H1 (cell line): ENCODE measurements at regions not wholly inside any gene's neighbourhood (a gene's known extent, or its start where the extent isn't known, plus 50 kb on each side); places are given as distances from the start of the nearest gene placed in this dataset.

Source experiments
- CTCF ChIA-PET: fragments of 300-600 bp; sonication (Branson Sonifier 250); formaldehyde crosslinking; loops from one replicate; lab custom pipeline; 2021; ENCODE audit not compliant: partially characterized antibody; lab: Charles Lee
- POLR2A ChIA-PET: fragments of 300-600 bp; sonication (Branson Sonifier 250); formaldehyde crosslinking; loops from one replicate; lab custom pipeline; 2021; ENCODE audit warnings: inconsistent platforms; ENCODE audit not compliant: partially characterized antibody; lab: Charles Lee
- DNase-seq, 2 experiments: peaks; one replicate each; pipeline versions ENCODE4 v3.0.0 to v3.0.0-alpha.2; 2010 to 2022; ENCODE audit warnings: low spot score in 2 of 2, low read depth in 1 of 2, mixed read lengths in 1 of 2
- FAIRE-seq: peaks from 2 replicates; lab custom pipeline; 2011; peaks lifted over from hg19 to GRCh38; lab: Jason Lieb, UNC
- H2AFZ ChIP-seq: 2 replicates; pipeline ENCODE4 v1.8.1; 2012; ENCODE audit warnings: low read length, inconsistent platforms
- H2AK5ac ChIP-seq: 2 replicates; pipeline ENCODE4 v1.6.1; 2013; ENCODE audit warnings: low read depth, low read length
- H2BK120ac ChIP-seq: replicated peaks from 2 replicates; pipeline ENCODE3; 2013; ENCODE audit warnings: low read depth, low read length, inconsistent platforms
- H2BK12ac ChIP-seq: 2 replicates; pipeline ENCODE4 v1.6.1; 2013; ENCODE audit warnings: low read depth, low read length
- H2BK15ac ChIP-seq: 2 replicates; pipeline ENCODE4 v1.6.1; 2013; ENCODE audit warnings: low read length
- H2BK20ac ChIP-seq: 2 replicates; pipeline ENCODE4 v1.6.1; 2013; ENCODE audit warnings: low read length
- H2BK5ac ChIP-seq: 2 replicates; pipeline ENCODE4 v1.6.1; 2013; ENCODE audit warnings: low read depth, low read length
- H3K14ac ChIP-seq: 2 replicates; pipeline ENCODE4 v1.6.1; 2013; ENCODE audit warnings: inconsistent platforms; ENCODE audit not compliant: insufficient read length
- H3K18ac ChIP-seq: 2 replicates; pipeline ENCODE4 v1.6.1; 2013; ENCODE audit warnings: low read length; ENCODE audit errors: extremely low read depth
- H3K23ac ChIP-seq: 2 replicates; pipeline ENCODE4 v1.6.1; 2013; ENCODE audit warnings: inconsistent platforms; ENCODE audit not compliant: insufficient read length
- H3K23me2 ChIP-seq: 2 replicates; pipeline ENCODE4 v1.6.1; 2013; ENCODE audit warnings: low read depth, low read length
- H3K27ac ChIP-seq: 2 replicates; pipeline ENCODE4 v1.6.1; 2011; ENCODE audit warnings: low read depth, low read length, inconsistent platforms
- H3K27me3 ChIP-seq, 4 experiments: replicated peaks in 1 of 4; 1 replicate in 1 of 4; 2 replicates in 3 of 4; pipeline versions ENCODE4 v1.6.1 to v1.8.1; 2011 to 2013; ENCODE audit warnings: low read length in 3 of 4, mild to moderate bottlenecking in 3 of 4, inconsistent platforms in 2 of 4, mixed read lengths in 2 of 4, moderate library complexity in 1 of 4; ENCODE audit not compliant: control insufficient read depth in 3 of 4, insufficient read depth in 3 of 4; ENCODE audit errors: extremely low read depth in 1 of 4
- H3K36me3 ChIP-seq, 4 experiments: 2 replicates each; pipeline versions ENCODE4 v1.6.1 to v1.8.1; 2011 to 2013; ENCODE audit warnings: mild to moderate bottlenecking in 4 of 4, low read length in 3 of 4, moderate library complexity in 2 of 4, control low read depth in 1 of 4, inconsistent platforms in 1 of 4; ENCODE audit not compliant: insufficient read depth in 4 of 4, control insufficient read depth in 2 of 4
- H3K4ac ChIP-seq: replicated peaks from 2 replicates; pipeline ENCODE3; 2013; ENCODE audit warnings: low read length, low read depth, mixed read lengths, inconsistent platforms; ENCODE audit not compliant: insufficient read length
- H3K4me1 ChIP-seq, 4 experiments: replicated peaks in 1 of 4; 1 replicate in 1 of 4; 2 replicates in 3 of 4; pipeline versions ENCODE4 v1.6.1 to v1.8.1; 2011 to 2013; ENCODE audit warnings: low read length in 3 of 4, inconsistent platforms in 2 of 4, mixed read lengths in 1 of 4; ENCODE audit not compliant: insufficient read depth in 4 of 4, control insufficient read depth in 3 of 4
- H3K4me2 ChIP-seq, 2 experiments: 2 replicates each; pipeline versions ENCODE4 v1.6.1 to v1.8.1; 2011 to 2013; ENCODE audit warnings: low read depth in 2 of 2, low read length in 2 of 2, control low read depth in 1 of 2, inconsistent platforms in 1 of 2, mild to moderate bottlenecking in 1 of 2; ENCODE audit not compliant: insufficient read depth in 1 of 2
- H3K4me3 ChIP-seq, 4 experiments: fragments of 200-600, 300-600 bp in 1 of 4; sonication (generic), shearing (Covaris generic), sonication (Bioruptor Twin) in 1 of 4; 2 replicates each; pipeline versions ENCODE4 v1.5.1 to v1.8.1; 2011 to 2016; ENCODE audit warnings: low read length in 4 of 4, low read depth in 3 of 4, control low read depth in 2 of 4, inconsistent platforms in 2 of 4, mild to moderate bottlenecking in 2 of 4, mixed read lengths in 1 of 4, moderate library complexity in 1 of 4; ENCODE audit not compliant: insufficient read depth in 2 of 4; ENCODE audit errors: extremely low read depth in 1 of 4
- H3K56ac ChIP-seq: replicated peaks from 2 replicates; pipeline ENCODE3; 2013; ENCODE audit warnings: low read depth, mild to moderate bottlenecking, mixed read lengths, low read length, inconsistent platforms; ENCODE audit not compliant: insufficient read length
- H3K79me1 ChIP-seq: 2 replicates; pipeline ENCODE4 v1.6.1; 2013; ENCODE audit warnings: low read depth, low read length, control low read depth
- H3K79me2 ChIP-seq, 2 experiments: 2 replicates each; pipeline versions ENCODE4 v1.6.1 to v1.8.1; 2012 to 2013; ENCODE audit warnings: low read length in 2 of 2, mild to moderate bottlenecking in 2 of 2, inconsistent platforms in 1 of 2; ENCODE audit not compliant: insufficient read depth in 2 of 2, control insufficient read depth in 1 of 2
- H3K9ac ChIP-seq, 4 experiments: replicated peaks in 1 of 4; 1 replicate in 1 of 4; 2 replicates in 3 of 4; pipeline versions ENCODE4 v1.6.1 to v1.8.1; 2011 to 2013; ENCODE audit warnings: low read depth in 3 of 4, low read length in 3 of 4, control low read depth in 2 of 4, mild to moderate bottlenecking in 2 of 4, moderate library complexity in 2 of 4, inconsistent platforms in 1 of 4; ENCODE audit errors: extremely low read depth in 1 of 4
- H3K9me3 ChIP-seq, 2 experiments: 2 replicates each; pipeline versions ENCODE4 v1.6.1 to v1.8.1; 2012 to 2013; ENCODE audit warnings: mild to moderate bottlenecking in 2 of 2, moderate library complexity in 2 of 2, control low read depth in 1 of 2, inconsistent platforms in 1 of 2, low read depth in 1 of 2, low read length in 1 of 2, mixed read lengths in 1 of 2; ENCODE audit not compliant: insufficient read depth in 2 of 2
- H4K20me1 ChIP-seq, 2 experiments: replicated peaks in 1 of 2; 2 replicates each; pipeline versions ENCODE3 to v1.8.1; 2011 to 2013; ENCODE audit warnings: inconsistent platforms in 2 of 2, low read length in 2 of 2, mild to moderate bottlenecking in 1 of 2; ENCODE audit not compliant: insufficient read depth in 2 of 2, control insufficient read depth in 1 of 2
- H4K5ac ChIP-seq: 2 replicates; pipeline ENCODE4 v1.6.1; 2013; ENCODE audit warnings: low read length, low read depth, mixed read lengths, inconsistent platforms; ENCODE audit not compliant: insufficient read length
- H4K8ac ChIP-seq: 2 replicates; pipeline ENCODE4 v1.8.0; 2013; ENCODE audit warnings: mild to moderate bottlenecking, moderate library complexity, low read length, inconsistent platforms; ENCODE audit not compliant: insufficient read depth; ENCODE audit errors: extremely low read depth
- H4K91ac ChIP-seq: replicated peaks from 2 replicates; pipeline ENCODE3; 2013; ENCODE audit warnings: low read length, mixed read lengths, inconsistent platforms; ENCODE audit not compliant: insufficient read length
- EGR1 ChIP-seq: IDR thresholded peaks from 2 replicates; pipeline ENCODE4 v1.6.1; 2011; ENCODE audit warnings: low read depth, low read length, borderline replicate concordance
- HDAC2 ChIP-seq, 2 experiments: fragments of 300-600 bp in 1 of 2; sonication (generic) in 1 of 2; IDR thresholded peaks; 2 replicates each; pipeline ENCODE4 v1.6.1; 2011 to 2012; ENCODE audit warnings: low read depth in 2 of 2, low read length in 2 of 2, mild to moderate bottlenecking in 2 of 2, moderate library complexity in 2 of 2, borderline replicate concordance in 1 of 2, inconsistent platforms in 1 of 2
- MAFK ChIP-seq: IDR thresholded peaks from 2 replicates; pipeline ENCODE4 v1.6.1; 2012; ENCODE audit warnings: low read depth, mild to moderate bottlenecking, improper control_type of control experiment, low read length
- WGBS, 2 experiments: shearing (Covaris generic) in 1 of 2; methylation state at CpG; one replicate each; pipeline versions ENCODE4 v1.1.6 to v1.1.7; 2013 to 2015; ENCODE audit warnings: low lambda C conversion rate in 2 of 2, mixed read lengths in 2 of 2, inconsistent platforms in 1 of 2, low coverage in 1 of 2, missing lambda C conversion rate in 1 of 2; ENCODE audit not compliant: insufficient replicate concordance in 2 of 2, insufficient coverage in 1 of 2, insufficient read length in 1 of 2; ENCODE audit errors: extremely low coverage in 1 of 2, missing lambda C conversion rate in 1 of 2; 5-methylcytosine and 5-hydroxymethylcytosine counted together

- Histone ChIP-seq H3K79me2 (no peaks in the 10 kb centered on the region), H2AFZ (peak overlapping the region; percentile 49; the same call in 1 of the 2 replicates), H2BK120ac (no peak overlapping the region), H4K5ac (no peak overlapping the region), H3K18ac (no peak overlapping the region), H3K23ac (no peak overlapping the region), H3K4me1 (peaks cover 0 to 3% (median 2%) of the 10 kb centered on the region in 4 experiments; a peak in 2 of 7 replicates), H3K36me3 (no peaks in the 10 kb centered on the region), H3K27ac (no peak overlapping the region), H2AK5ac (no peak overlapping the region), H3K79me1 (no peaks in the 10 kb centered on the region), H3K9ac (no peak overlapping the region), H3K4ac (no peak overlapping the region)
- peak; percentile 9; the same call in 1 of the 2 replicates for TF ChIP-seq MAFK
- TF ChIP-seq EGR1: no peak
- no peak for TF ChIP-seq HDAC2 (IDR thresholded peaks at IDR 0.05; ENCODE audit: borderline replicate concordance in 1 of 2, low read depth in 2 of 2, low read length in 2 of 2)
- TF ChIP-seq, all 59 proteins: peak for 1
- Histone ChIP-seq H3K4me2 (no peak overlapping the region; a peak in 1 of 4 replicates), H2BK15ac (no peak overlapping the region), H3K9me3 (no peaks in the 10 kb centered on the region), H3K27me3 (no peaks in the 10 kb centered on the region), H2BK20ac (no peak overlapping the region), H4K20me1 (no peaks in the 10 kb centered on the region), H3K56ac (no peak overlapping the region), H3K4me3 (no peak overlapping the region), H2BK5ac (0 out of 2 replicates have a peak overlapping the region, but pooled peaks have one; percentile 20), H4K91ac (no peak overlapping the region), H3K23me2 (no peaks in the 10 kb centered on the region), H4K8ac (no peak overlapping the region), H3K14ac (no peak overlapping the region), H2BK12ac (no peak overlapping the region)
- ChIA-PET CTCF (interaction anchor here (1.1 to 1.3 kb wide), 7 partner anchors 12 to 169 kb away, joined by 3 to 4 read pairs (median 3); no protein-coding TSS in a partner anchor), POLR2A (interaction anchor here (1.5 kb wide), 1 partner anchor 13 kb away, joined by 3 read pairs; no protein-coding TSS in a partner anchor)
- FAIRE-seq (peak; percentile 73), DNase-seq (no peak)
- WGBS, 2 experiments: 70% methylated on average over 5 of the region's 5 CpGs; no CpG with 5 or more reads in 1 of the 2 experiments
Measured at GRCh38 chr1:29471487-29472313, 235.4 kb downstream of the PTPRU start.
